Mammary epithelial cell (primary cell): ENCODE measurements at regions not wholly inside any gene's neighbourhood (a gene's known extent, or its start where the extent isn't known, plus 50 kb on each side); places are given as distances from the start of the nearest gene placed in this dataset.

Source experiments
- CTCF ChIP-seq, 2 donors: IDR thresholded peaks in 1 of 2; conservative IDR thresholded peaks in 1 of 2; 2 replicates each; pipeline ENCODE4 v1.5.1; 2011 to 2012; ENCODE audit warnings: inconsistent platforms in 2 of 2, low read length in 2 of 2, mild to moderate bottlenecking in 2 of 2, control low read depth in 1 of 2, low read depth in 1 of 2; ENCODE audit not compliant: insufficient read depth in 1 of 2; ENCODE audit errors: extremely low read depth in 1 of 2
- EZH2 ChIP-seq: IDR thresholded peaks from 2 replicates; pipeline ENCODE4 v1.6.1; 2012; ENCODE audit warnings: low read length, inconsistent platforms, borderline replicate concordance

GRCh38 chr10:61120805-61121204 lies 176.8 kb upstream of the RHOBTB1 start:
- TF ChIP-seq EZH2 (no peak), CTCF (conservative IDR thresholded peaks at IDR 0.05 in 1 of 2, IDR thresholded peaks at IDR 0.05 in 1 of 2; ENCODE audit: extremely low read depth in 1 of 2, insufficient read depth in 1 of 2, low read depth in 1 of 2, low read length in 2 of 2) (no peak)
